Activated B cell treated with CpG ODN at 0.5 μM for 24 hours (primary cell): ENCODE measurements at regions not wholly inside any gene's neighbourhood (a gene's known extent, or its start where the extent isn't known, plus 50 kb on each side); places are given as distances from the start of the nearest gene placed in this dataset.
"Not testable (repeated sequence)": the region's sequence is repeated elsewhere in the genome, so short reads cannot be mapped to it uniquely, and the experiment has no call there.

Experiments used
- ATAC-seq: fragments of 200-7000 bp; cut with Tn5 transposase; one replicate; pipeline ENCODE4 v1.10.0; 2021; ENCODE audit warnings: low read depth, mild to moderate bottlenecking, moderate library complexity
- CTCF ChIA-PET: fragments of 350-600 bp; sonication (Branson Sonifier 250); formaldehyde crosslinking; loops from one replicate; lab custom pipeline; 2021; ENCODE audit warnings: antibody characterized with exemption; lab: Charles Lee
- POLR2A ChIA-PET: fragments of 350-600 bp; sonication (Branson Sonifier 250); formaldehyde crosslinking; loops from one replicate; lab custom pipeline; 2021; ENCODE audit warnings: antibody characterized with exemption; lab: Charles Lee
- DNase-seq: peaks from one replicate; pipeline ENCODE4 v3.0.0; 2022
- H3K27ac Mint-ChIP-seq: one replicate; pipeline ENCODE4 v1.8.0; 2020; ENCODE audit warnings: mixed read lengths
- H3K27me3 Mint-ChIP-seq: one replicate; pipeline ENCODE4 v1.8.0; 2021; ENCODE audit warnings: mixed read lengths
- H3K36me3 Mint-ChIP-seq: one replicate; pipeline ENCODE4 v1.8.0; 2021; ENCODE audit warnings: low read depth, mixed read lengths
- H3K4me1 Mint-ChIP-seq: one replicate; pipeline ENCODE4 v1.8.0; 2021; ENCODE audit warnings: mixed read lengths
- H3K4me3 Mint-ChIP-seq: one replicate; pipeline ENCODE4 v1.8.0; 2020; ENCODE audit warnings: mild to moderate bottlenecking, mixed read lengths
- H3K9me3 Mint-ChIP-seq: one replicate; pipeline ENCODE4 v1.8.0; 2020; ENCODE audit warnings: mixed read lengths
- intact Hi-C: fragments of 100-400 bp; cut with micrococcal nuclease; formaldehyde crosslinking; loops from one replicate; pipeline ENCODE4 v1.15.1; 2024
- TF ChIP-seq, protein P1 (sequence below): fragments of 200-600 bp; IDR thresholded peaks from one replicate; pipeline ENCODE4 v1.8.0; 2022; ENCODE audit warnings: antibody characterized with exemption, mild to moderate bottlenecking

- no peak for DNase-seq
- no peaks in the 10 kb centered on the region for H3K27me3 Mint-ChIP-seq
- no peaks in the 10 kb centered on the region for H3K36me3 Mint-ChIP-seq
- POLR2A ChIA-PET = no interaction called here
- H3K4me3 Mint-ChIP-seq = no peak overlapping the region
- no peaks in the 10 kb centered on the region for H3K4me1 Mint-ChIP-seq
- TF ChIP-seq, protein P1, sequence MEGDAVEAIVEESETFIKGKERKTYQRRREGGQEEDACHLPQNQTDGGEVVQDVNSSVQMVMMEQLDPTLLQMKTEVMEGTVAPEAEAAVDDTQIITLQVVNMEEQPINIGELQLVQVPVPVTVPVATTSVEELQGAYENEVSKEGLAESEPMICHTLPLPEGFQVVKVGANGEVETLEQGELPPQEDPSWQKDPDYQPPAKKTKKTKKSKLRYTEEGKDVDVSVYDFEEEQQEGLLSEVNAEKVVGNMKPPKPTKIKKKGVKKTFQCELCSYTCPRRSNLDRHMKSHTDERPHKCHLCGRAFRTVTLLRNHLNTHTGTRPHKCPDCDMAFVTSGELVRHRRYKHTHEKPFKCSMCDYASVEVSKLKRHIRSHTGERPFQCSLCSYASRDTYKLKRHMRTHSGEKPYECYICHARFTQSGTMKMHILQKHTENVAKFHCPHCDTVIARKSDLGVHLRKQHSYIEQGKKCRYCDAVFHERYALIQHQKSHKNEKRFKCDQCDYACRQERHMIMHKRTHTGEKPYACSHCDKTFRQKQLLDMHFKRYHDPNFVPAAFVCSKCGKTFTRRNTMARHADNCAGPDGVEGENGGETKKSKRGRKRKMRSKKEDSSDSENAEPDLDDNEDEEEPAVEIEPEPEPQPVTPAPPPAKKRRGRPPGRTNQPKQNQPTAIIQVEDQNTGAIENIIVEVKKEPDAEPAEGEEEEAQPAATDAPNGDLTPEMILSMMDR = no peak
- intact Hi-C loops = no loop called here
- no peak for ATAC-seq
- CTCF ChIA-PET = no interaction called here
- peaks cover 6% of the 10 kb centered on the region for H3K9me3 Mint-ChIP-seq
- no peak overlapping the region for H3K27ac Mint-ChIP-seq
Measured at GRCh38 chr10:8314486-8314885, 260.0 kb downstream of the GATA3 start.

DNA sequence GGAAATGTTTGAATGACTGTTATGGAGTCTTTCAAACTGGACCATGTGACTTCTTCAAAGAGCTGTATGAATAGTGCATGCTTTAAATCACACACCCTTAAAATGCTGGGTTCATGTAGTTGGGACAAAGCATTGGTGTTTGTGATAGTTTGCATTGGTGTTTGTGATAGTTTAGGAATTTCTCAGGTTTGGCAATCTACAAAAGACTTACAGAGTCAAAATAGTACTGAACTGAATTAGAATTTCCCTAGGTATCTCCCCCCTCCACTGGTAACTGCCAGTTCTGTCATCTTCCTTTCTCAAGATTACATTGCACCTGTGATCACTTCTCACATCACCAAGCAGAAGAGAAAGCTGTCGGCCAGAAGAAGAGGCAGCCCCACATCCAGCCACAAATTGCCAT lies 261.1 kb downstream of the GATA3 start:
- no peak overlapping the region for H3K4me3 Mint-ChIP-seq
- TF ChIP-seq, protein P1 = no peak
- no peak overlapping the region for H3K27ac Mint-ChIP-seq
- H3K27me3 Mint-ChIP-seq = no peaks in the 10 kb centered on the region
- POLR2A ChIA-PET = no interaction called here
- CTCF ChIA-PET = no interaction called here
- peaks cover 6% of the 10 kb centered on the region for H3K9me3 Mint-ChIP-seq
- intact Hi-C loops = no loop called here
- no peaks in the 10 kb centered on the region for H3K4me1 Mint-ChIP-seq
- DNase-seq = no peak
- ATAC-seq = no peak
- no peaks in the 10 kb centered on the region for H3K36me3 Mint-ChIP-seq

DNA sequence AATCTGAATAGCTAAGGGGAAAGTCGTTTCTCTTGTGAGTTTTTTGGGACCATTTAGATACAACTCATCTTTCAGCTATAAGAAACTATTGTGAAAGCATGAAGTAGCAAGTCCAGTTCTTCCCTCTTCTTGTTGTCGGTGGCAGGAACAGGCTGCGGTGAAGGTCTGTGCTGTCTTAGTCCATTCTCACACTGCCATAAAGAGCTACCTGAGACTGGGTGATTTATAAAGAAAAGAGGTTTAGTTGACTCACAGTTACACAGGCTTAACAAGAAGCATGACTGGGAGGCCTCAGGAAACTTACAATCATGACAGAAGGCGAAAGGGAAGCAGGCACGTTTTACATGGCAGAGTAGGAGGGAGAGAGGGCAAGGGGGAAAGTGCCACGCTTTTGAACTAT lies 261.8 kb downstream of the GATA3 start:
- CTCF ChIA-PET = no interaction called here
- intact Hi-C loops = no loop called here

DNA sequence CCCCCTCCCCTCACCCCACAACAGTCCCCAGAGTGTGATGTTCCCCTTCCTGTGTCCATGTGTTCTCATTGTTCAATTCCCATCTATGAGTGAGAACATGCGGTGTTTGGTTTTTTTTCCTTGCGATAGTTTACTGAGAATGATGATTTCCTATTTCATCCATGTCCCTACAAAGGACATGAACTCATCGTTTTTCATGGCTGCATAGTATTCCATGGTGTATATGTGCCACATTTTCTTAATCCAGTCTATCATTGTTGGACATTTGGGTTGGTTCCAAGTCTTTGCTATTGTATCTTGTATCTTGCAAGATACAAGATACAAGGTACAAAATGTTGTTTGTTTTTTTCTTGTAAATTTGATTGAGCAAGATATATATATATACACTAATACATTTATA lies 263.9 kb downstream of the GATA3 start:
- intact Hi-C loops, H3K4me1 Mint-ChIP-seq, H3K36me3 Mint-ChIP-seq, H3K27ac Mint-ChIP-seq, DNase-seq, CTCF ChIA-PET, H3K9me3 Mint-ChIP-seq, H3K27me3 Mint-ChIP-seq, H3K4me3 Mint-ChIP-seq, ATAC-seq, POLR2A ChIA-PET: not testable (repeated sequence)

More for the DNA sequence above, 261.8 kb downstream of the GATA3 start:
- ATAC-seq (no peak), DNase-seq (no peak)
- no peak overlapping the region for H3K4me3 Mint-ChIP-seq
- TF ChIP-seq, protein P1 = no peak
- H3K4me1 Mint-ChIP-seq = no peaks in the 10 kb centered on the region
- H3K27ac Mint-ChIP-seq = no peak overlapping the region
- H3K27me3 Mint-ChIP-seq = no peaks in the 10 kb centered on the region
- peaks cover 6% of the 10 kb centered on the region for H3K9me3 Mint-ChIP-seq
- POLR2A ChIA-PET = no interaction called here
- H3K36me3 Mint-ChIP-seq = no peaks in the 10 kb centered on the region

DNA sequence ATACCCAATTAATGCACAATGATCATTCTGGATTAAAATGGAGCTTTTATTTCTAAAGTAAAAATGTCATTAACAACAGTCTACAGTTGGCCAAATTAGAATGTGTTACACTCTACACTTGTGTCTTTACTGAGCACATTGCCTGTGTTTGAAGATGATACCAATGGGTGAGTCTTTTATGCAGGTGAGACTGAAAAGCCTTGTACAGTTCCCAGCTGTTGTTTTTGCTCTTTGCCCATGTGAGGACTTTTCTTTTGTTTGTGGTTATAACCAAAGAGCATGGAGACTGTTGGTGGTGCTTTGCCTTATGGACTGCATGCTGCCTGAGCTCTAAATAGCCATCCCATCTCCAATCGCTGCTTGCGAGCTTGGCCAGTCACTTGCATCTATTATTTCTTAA lies 264.5 kb downstream of the GATA3 start:
- Mint-ChIP-seq H3K36me3 (no peaks in the 10 kb centered on the region), H3K4me1 (no peaks in the 10 kb centered on the region), H3K9me3 (peaks cover 4% of the 10 kb centered on the region), H3K4me3 (no peak overlapping the region), H3K27ac (no peak overlapping the region), H3K27me3 (peaks cover 12% of the 10 kb centered on the region)
- POLR2A ChIA-PET = no interaction called here
- intact Hi-C loops = no loop called here
- no peak for ATAC-seq
- no peak for DNase-seq
- TF ChIP-seq, protein P1 = no peak
- CTCF ChIA-PET = no interaction called here

DNA sequence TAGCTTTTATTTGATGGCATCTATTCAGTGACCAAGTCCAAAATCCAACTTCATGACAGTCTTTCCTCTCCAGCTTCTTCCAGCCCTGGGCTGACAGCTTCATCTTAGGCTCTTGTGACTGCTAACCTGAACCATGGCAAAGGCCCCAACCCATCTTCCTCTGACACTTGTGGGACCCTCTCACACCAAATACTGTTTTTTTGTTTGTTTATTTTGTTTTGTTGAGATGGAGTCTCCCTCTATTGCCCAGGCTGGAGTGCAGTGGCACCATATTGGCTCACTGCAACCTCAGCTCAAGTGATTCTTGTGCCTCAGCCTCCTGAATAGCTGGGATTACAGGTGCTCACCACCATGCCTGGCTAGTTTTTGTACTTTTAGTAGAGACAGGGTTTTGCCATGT lies 265.2 kb downstream of the GATA3 start:
- no peaks in the 10 kb centered on the region for H3K36me3 Mint-ChIP-seq
- H3K9me3 Mint-ChIP-seq = peaks cover 4% of the 10 kb centered on the region
- H3K27ac Mint-ChIP-seq = no peak overlapping the region
- peaks cover 12% of the 10 kb centered on the region for H3K27me3 Mint-ChIP-seq
- ChIA-PET CTCF (no interaction called here), POLR2A (no interaction called here)
- no peak overlapping the region for H3K4me3 Mint-ChIP-seq
- TF ChIP-seq, protein P1 = no peak
- DNase-seq (no peak), ATAC-seq (no peak)
- intact Hi-C loops = no loop called here
- no peaks in the 10 kb centered on the region for H3K4me1 Mint-ChIP-seq
